ENCODE measurements at regions not wholly inside any gene's neighbourhood (a gene's known extent, or its start where the extent isn't known, plus 50 kb on each side); places are given as distances from the start of the nearest gene placed in this dataset.
"Not testable (repeated sequence)": the region's sequence is repeated elsewhere in the genome, so short reads cannot be mapped to it uniquely, and the experiment has no call there.

GRCh38 chr13:64758521-64759244, 2471.5 kb downstream of the PCDH9 start:
- DNase-seq (ENCODE audit: extremely low read depth in 1 of 11, low read depth in 9 of 11, low spot score in 4 of 11): no peak

- DNase-seq (ENCODE audit: extremely low read depth in 1 of 11, low read depth in 9 of 11, low spot score in 4 of 11): no peak
These were observed 2473.5 kb downstream of the PCDH9 start for GRCh38 chr13:64756621-64757020.

- no peak for DNase-seq (ENCODE audit: extremely low read depth in 1 of 11, low read depth in 9 of 11, low spot score in 4 of 11)
These were observed 2474.2 kb downstream of the PCDH9 start for GRCh38 chr13:64755961-64756360.

- DNase-seq (ENCODE audit: extremely low read depth in 1 of 11, low read depth in 9 of 11, low spot score in 4 of 11): no peak
These were observed 2476.7 kb downstream of the PCDH9 start for GRCh38 chr13:64753233-64754000.

GRCh38 chr13:64749301-64749700, 2480.8 kb downstream of the PCDH9 start:
- DNase-seq (ENCODE audit: extremely low read depth in 1 of 11, low read depth in 9 of 11, low spot score in 4 of 11): no peak

- DNase-seq (ENCODE audit: extremely low read depth in 1 of 11, low read depth in 9 of 11, low spot score in 4 of 11): no peak
These were observed 2483.3 kb downstream of the PCDH9 start for GRCh38 chr13:64746845-64747244.

- DNase-seq (ENCODE audit: extremely low read depth in 1 of 11, low read depth in 9 of 11, low spot score in 4 of 11): no peak
These were observed 2489.6 kb downstream of the PCDH9 start for GRCh38 chr13:64740493-64740892.

- no peak for DNase-seq (ENCODE audit: extremely low read depth in 1 of 11, low read depth in 9 of 11, low spot score in 4 of 11)
These were observed 2504.6 kb downstream of the PCDH9 start for GRCh38 chr13:64725492-64725891.

GRCh38 chr13:64723724-64724123, 2506.4 kb downstream of the PCDH9 start:
- DNase-seq (ENCODE audit: extremely low read depth in 1 of 11, low read depth in 9 of 11, low spot score in 4 of 11): no peak

GRCh38 chr13:64718116-64718515, 2512.0 kb downstream of the PCDH9 start:
- peak in 1 of 11 donors; percentile 1 for DNase-seq (ENCODE audit: extremely low read depth in 1 of 11, low read depth in 9 of 11, low spot score in 4 of 11)

- DNase-seq (ENCODE audit: extremely low read depth in 1 of 11, low read depth in 9 of 11, low spot score in 4 of 11): no peak
These were observed 2513.2 kb downstream of the PCDH9 start for GRCh38 chr13:64716936-64717335.

GRCh38 chr13:64709079-64709478, 2521.1 kb downstream of the PCDH9 start:
- DNase-seq (ENCODE audit: extremely low read depth in 1 of 11, low read depth in 9 of 11, low spot score in 4 of 11): no peak

- DNase-seq (ENCODE audit: extremely low read depth in 1 of 11, low read depth in 9 of 11, low spot score in 4 of 11): no peak
These were observed 2526.0 kb downstream of the PCDH9 start for GRCh38 chr13:64704121-64704649.

GRCh38 chr13:64697226-64697625, 2532.9 kb downstream of the PCDH9 start:
- DNase-seq (ENCODE audit: extremely low read depth in 1 of 11, low read depth in 9 of 11, low spot score in 4 of 11): no peak

GRCh38 chr13:64688893-64689677, 2541.1 kb downstream of the PCDH9 start:
- DNase-seq (ENCODE audit: extremely low read depth in 1 of 11, low read depth in 9 of 11, low spot score in 4 of 11): no peak

- not testable (repeated sequence) for DNase-seq (ENCODE audit: extremely low read depth in 1 of 11, low read depth in 9 of 11, low spot score in 4 of 11)
These were observed 2543.6 kb downstream of the PCDH9 start for GRCh38 chr13:64686536-64686935.

GRCh38 chr13:64684685-64685431, 2545.3 kb downstream of the PCDH9 start:
- no peak for DNase-seq (ENCODE audit: extremely low read depth in 1 of 11, low read depth in 9 of 11, low spot score in 4 of 11)

- DNase-seq (ENCODE audit: extremely low read depth in 1 of 11, low read depth in 9 of 11, low spot score in 4 of 11): no peak
These were observed 2546.0 kb downstream of the PCDH9 start for GRCh38 chr13:64684108-64684507.

- no peak for DNase-seq (ENCODE audit: extremely low read depth in 1 of 11, low read depth in 9 of 11, low spot score in 4 of 11)
These were observed 2549.4 kb downstream of the PCDH9 start for GRCh38 chr13:64680739-64681138.

Data from renal cortex interstitium (tissue), 11 donors.